Duodenal mucosa (tissue), 2 donors: ENCODE measurements at regions not wholly inside any gene's neighbourhood (a gene's known extent, or its start where the extent isn't known, plus 50 kb on each side); places are given as distances from the start of the nearest gene placed in this dataset.
"Not testable (repeated sequence)": the region's sequence is repeated elsewhere in the genome, so short reads cannot be mapped to it uniquely, and the experiment has no call there.

Experiments used
- H3K27ac ChIP-seq: one replicate; pipeline ENCODE4 v1.7.0; 2013; ENCODE audit warnings: low read depth, low read length
- H3K27me3 ChIP-seq, 2 donors: one replicate each; pipeline ENCODE4 v1.7.0; 2013; ENCODE audit warnings: low read length in 2 of 2, control low read depth in 1 of 2; ENCODE audit not compliant: insufficient read depth in 2 of 2, control insufficient read depth in 1 of 2
- H3K36me3 ChIP-seq, 2 donors: one replicate each; pipeline ENCODE4 v1.7.0; 2013; ENCODE audit warnings: low read length in 2 of 2, control low read depth in 1 of 2; ENCODE audit not compliant: insufficient read depth in 2 of 2, control insufficient read depth in 1 of 2
- H3K4me1 ChIP-seq, 2 donors: one replicate each; pipeline ENCODE4 v1.7.0; 2013; ENCODE audit warnings: low read length in 2 of 2, control low read depth in 1 of 2; ENCODE audit not compliant: insufficient read depth in 2 of 2, control insufficient read depth in 1 of 2
- H3K4me3 ChIP-seq, 2 donors: one replicate each; pipeline ENCODE4 v1.7.0; 2013; ENCODE audit warnings: low read length in 2 of 2, low read depth in 1 of 2
- H3K9ac ChIP-seq, 2 donors: one replicate each; pipeline ENCODE4 v1.7.0; 2013; ENCODE audit warnings: low read length in 2 of 2, low read depth in 1 of 2
- H3K9me3 ChIP-seq, 2 donors: one replicate each; pipeline ENCODE4 v1.7.0; 2013; ENCODE audit warnings: low read length in 2 of 2, control low read depth in 1 of 2; ENCODE audit not compliant: control insufficient read depth in 1 of 2

DNA sequence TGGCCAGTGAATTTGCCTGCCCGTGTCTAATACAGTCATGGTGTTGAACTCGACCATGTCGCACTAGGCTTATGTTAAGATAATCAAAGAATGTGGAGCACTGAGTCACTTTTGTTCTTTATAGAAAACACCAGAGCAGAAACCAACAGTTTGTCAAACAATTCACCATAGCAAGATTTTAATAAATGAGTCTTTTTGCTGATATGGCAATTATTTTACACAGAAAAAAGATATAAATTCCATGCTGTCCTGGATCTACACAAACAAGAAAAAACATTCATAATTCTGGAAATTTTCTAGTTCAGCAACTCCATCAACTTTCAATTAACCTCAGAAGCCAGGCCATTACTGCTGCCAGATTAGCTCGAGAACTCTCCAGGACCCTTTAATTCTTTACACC, 208.9 kb downstream of the ZNF608 start:
- Histone ChIP-seq H3K9ac (no peak overlapping the region), H3K4me1 (no peaks in the 10 kb centered on the region), H3K36me3 (no peaks in the 10 kb centered on the region), H3K4me3 (no peak overlapping the region), H3K27ac (no peak overlapping the region), H3K9me3 (no peaks in the 10 kb centered on the region), H3K27me3 (no peaks in the 10 kb centered on the region)

DNA sequence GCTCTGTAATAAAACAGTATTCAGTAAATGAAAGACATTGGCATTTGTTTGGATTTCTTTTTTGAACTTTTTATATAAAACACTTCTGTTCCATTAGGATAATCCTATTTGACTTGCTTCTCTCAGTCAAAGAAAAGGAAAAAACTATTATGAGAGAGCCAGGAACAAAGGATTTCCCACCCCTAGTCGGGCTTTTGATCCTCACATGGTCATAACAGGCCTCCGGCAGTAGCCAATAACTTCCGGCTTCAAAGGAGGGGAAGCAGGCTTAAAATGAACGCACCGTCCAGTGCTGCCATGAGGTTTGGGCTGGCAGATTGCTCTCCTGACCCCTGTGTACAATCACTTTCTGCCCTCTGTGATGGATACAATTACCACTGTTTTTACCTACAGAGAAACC, 209.3 kb downstream of the ZNF608 start:
- H3K27ac ChIP-seq, result no peak overlapping the region

DNA sequence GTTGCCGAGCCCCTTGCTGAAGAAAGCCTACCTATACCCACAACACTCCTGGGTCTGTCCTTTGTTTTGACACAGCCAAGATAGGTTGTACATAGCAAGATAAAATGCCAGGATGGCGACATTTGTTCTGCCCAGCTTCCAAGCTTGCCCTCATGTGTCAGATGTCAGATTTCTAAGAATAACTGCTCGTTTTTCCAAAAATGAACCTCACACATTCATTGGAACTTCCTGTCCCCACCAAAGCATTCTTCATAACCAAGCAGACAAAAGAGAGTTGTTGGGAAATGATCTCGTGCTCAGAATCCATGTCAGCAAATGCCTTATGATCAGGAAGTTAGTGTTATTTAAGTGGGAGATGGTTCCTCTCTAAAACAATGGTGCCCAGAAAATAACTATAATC, 210.1 kb downstream of the ZNF608 start:
- no peaks in the 10 kb centered on the region for H3K4me1 ChIP-seq
- H3K9ac ChIP-seq, result no peak overlapping the region
- H3K4me3 ChIP-seq, result no peak overlapping the region
- H3K36me3 ChIP-seq, result no peaks in the 10 kb centered on the region
- H3K9me3 ChIP-seq, result no peaks in the 10 kb centered on the region
- H3K27me3 ChIP-seq, result no peaks in the 10 kb centered on the region
- H3K27ac ChIP-seq, result no peak overlapping the region

More for the DNA sequence above, 209.3 kb downstream of the ZNF608 start:
- Histone ChIP-seq H3K4me3 (no peak overlapping the region), H3K9ac (no peak overlapping the region), H3K27me3 (no peaks in the 10 kb centered on the region), H3K4me1 (no peaks in the 10 kb centered on the region), H3K9me3 (no peaks in the 10 kb centered on the region), H3K36me3 (no peaks in the 10 kb centered on the region)

DNA sequence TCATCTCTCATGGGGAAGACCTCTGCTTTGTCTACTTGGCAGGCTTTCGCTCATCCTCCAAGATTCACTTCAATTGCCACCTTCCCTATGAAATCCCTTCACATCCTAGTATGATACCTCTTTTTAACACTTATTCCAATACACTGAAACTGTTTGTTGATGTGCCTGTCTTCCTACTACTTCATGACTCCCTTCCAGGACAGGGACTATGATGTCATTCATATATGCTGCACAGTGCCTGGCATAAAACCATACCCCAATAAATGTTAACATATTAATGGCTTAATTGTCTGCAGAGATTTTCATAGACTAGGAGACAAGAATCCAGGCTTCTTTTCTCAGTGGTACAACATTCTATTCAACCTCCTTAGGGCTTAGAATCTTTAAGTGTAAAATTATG, 215.5 kb downstream of the ZNF608 start:
- H3K27ac ChIP-seq, result no peak overlapping the region

DNA sequence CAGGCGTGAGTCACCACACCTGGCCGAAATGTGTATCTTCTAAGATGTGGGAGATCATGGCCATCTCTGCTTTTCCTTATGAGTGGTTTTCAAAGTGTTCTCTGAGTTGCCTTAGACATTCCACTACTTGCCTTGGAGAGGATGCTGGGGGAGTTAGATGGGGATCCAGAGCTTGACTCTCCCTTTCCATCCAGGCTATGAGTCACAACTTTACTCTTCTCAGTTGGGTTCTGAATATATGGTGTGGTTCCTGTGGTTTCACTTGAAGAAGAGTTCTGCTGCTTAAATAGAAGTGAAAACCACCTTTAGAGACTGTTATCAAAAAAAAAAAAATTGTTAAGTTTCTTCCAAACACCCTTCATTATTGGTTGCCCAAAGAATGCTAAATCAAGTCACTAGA, 217.6 kb downstream of the ZNF608 start:
- no peak overlapping the region for H3K9ac ChIP-seq
- no peak overlapping the region for H3K4me3 ChIP-seq
- no peak overlapping the region for H3K27ac ChIP-seq
- H3K27me3 ChIP-seq, result no peaks in the 10 kb centered on the region
- H3K9me3 ChIP-seq, result no peaks in the 10 kb centered on the region
- no peaks in the 10 kb centered on the region for H3K36me3 ChIP-seq
- peaks cover 0 to 11% of the 10 kb centered on the region in 2 donors for H3K4me1 ChIP-seq

More for the DNA sequence above, 215.5 kb downstream of the ZNF608 start:
- Histone ChIP-seq H3K4me3 (no peak overlapping the region), H3K36me3 (no peaks in the 10 kb centered on the region), H3K27me3 (no peaks in the 10 kb centered on the region), H3K4me1 (peaks cover 0 to 6% of the 10 kb centered on the region in 2 donors), H3K9me3 (no peaks in the 10 kb centered on the region), H3K9ac (no peak overlapping the region)

DNA sequence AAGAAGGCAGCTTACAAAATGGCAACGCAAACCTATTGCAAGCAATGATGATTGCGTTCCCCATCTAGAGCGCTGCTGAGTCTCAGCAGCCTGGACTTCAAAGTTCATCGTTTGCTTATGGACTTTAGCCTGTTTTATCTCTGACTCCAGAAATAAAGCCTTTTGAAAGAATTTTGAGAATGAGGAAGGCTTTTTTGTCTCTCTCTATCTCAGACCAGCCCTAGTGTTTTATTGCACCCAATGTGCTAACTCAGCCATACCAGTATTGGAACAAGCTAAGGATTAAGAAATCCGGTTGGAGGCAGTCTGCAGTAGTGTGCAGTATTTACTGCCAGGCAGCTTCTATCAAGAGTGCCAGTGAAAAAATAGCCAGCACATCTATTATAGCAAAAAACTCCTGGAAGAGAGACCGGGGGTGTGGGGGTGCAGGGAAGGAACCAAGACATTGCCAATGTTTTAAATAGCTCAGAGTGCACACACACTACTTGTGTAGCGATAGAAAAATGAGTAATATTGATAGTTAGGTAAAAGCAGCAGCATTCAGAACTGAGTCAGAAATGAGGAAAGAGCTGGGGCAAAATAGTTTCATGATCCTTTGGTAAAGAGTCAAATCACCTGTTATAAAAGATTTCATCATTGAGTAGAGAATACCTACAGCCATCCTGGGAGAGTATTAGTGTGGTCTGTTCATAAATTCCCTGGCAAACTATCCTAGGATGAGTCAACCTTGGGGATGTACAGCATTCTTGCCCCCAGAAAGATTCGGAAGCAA, 219.0 kb downstream of the ZNF608 start:
- H3K4me1 ChIP-seq, result peaks cover 6 to 11% of the 10 kb centered on the region in 2 donors
- no peak overlapping the region for H3K9ac ChIP-seq
- no peak overlapping the region for H3K27ac ChIP-seq
- H3K4me3 ChIP-seq, result no peak overlapping the region
- H3K9me3 ChIP-seq, result no peaks in the 10 kb centered on the region
- H3K36me3 ChIP-seq, result no peaks in the 10 kb centered on the region
- H3K27me3 ChIP-seq, result no peaks in the 10 kb centered on the region

DNA sequence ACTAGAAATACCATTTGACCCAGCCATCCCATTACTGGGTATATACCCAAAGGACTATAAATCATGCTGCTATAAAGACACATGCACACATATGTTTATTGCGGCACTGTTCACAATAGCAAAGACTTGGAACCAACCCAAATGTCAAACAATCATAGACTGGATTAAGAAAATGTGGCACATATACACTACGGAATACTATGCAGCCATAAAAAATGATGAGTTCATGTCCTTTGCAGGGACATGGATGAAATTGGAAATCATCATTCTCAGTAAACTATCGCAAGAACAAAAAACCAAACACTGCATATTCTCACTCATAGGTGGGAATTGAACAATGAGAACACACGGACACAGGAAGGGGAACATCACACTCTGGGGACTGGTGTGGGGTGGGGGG, 220.4 kb downstream of the ZNF608 start:
- H3K36me3 ChIP-seq, H3K9ac ChIP-seq: not testable (repeated sequence)

DNA sequence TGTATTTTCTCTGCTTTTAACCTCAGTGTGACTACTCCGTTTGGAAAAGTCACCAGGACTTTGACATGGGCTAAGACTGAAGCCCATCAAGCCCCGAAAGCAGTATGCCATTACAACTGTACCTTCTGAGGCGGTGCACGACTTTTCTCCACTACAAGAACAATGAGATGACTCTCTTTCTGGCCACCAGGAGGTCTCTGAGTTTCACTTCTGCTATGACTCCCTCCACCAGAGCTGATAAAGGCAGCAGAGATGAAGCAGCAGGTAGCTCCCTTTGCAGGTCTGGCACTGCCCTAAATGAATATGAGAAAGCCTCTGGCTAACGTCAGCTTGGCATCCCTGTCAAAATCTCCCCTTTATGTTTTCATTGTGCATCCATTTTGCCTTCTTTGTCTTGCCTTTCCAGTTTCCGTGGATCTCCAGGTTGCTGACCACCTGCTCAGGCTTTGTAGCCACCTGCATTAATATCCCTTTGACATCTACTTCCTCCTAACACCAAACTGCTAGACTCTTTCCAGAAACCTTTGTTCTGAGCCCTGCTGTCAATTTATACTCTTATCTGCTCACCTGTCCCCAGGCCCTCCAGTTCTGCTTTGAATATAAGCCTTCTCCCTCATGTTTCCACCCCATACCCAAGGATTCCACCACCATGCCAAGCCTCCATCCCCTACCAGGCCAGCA, 221.7 kb downstream of the ZNF608 start:
- no peaks in the 10 kb centered on the region for H3K36me3 ChIP-seq
- peaks cover 6 to 11% of the 10 kb centered on the region in 2 donors for H3K4me1 ChIP-seq
- no peak overlapping the region for H3K9ac ChIP-seq
- H3K27ac ChIP-seq, result no peak overlapping the region
- H3K4me3 ChIP-seq, result no peak overlapping the region
- H3K27me3 ChIP-seq, result no peaks in the 10 kb centered on the region
- no peaks in the 10 kb centered on the region for H3K9me3 ChIP-seq

More for the DNA sequence above, 220.4 kb downstream of the ZNF608 start:
- not testable (repeated sequence) for H3K27ac ChIP-seq, H3K9me3 ChIP-seq, H3K4me3 ChIP-seq, H3K27me3 ChIP-seq
- H3K4me1 ChIP-seq, result peaks cover 6 to 11% of the 10 kb centered on the region in 2 donors

DNA sequence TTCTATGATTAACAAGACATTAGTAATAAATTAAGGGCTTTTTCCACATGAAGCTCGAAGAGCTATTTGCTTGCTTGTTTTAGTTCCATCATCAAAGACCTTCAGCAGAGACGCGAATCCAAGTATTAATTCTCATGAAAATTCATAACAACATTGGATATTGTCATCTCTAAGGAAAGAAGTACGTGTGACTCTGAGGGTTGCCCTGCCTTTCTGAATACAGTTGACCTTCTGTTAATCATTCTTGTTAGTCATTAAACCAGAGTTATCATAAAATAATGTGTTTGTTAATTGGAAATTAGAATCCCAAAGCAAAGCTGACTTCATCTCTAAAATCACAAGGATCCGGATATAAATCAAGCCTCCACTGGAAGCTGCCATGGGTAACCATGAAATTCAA, 222.5 kb downstream of the ZNF608 start:
- H3K36me3 ChIP-seq, result no peaks in the 10 kb centered on the region
- H3K4me1 ChIP-seq, result peaks cover 6 to 11% of the 10 kb centered on the region in 2 donors
- H3K4me3 ChIP-seq, result no peak overlapping the region
- no peak overlapping the region for H3K9ac ChIP-seq
- no peaks in the 10 kb centered on the region for H3K27me3 ChIP-seq
- H3K9me3 ChIP-seq, result no peaks in the 10 kb centered on the region
- H3K27ac ChIP-seq, result no peak overlapping the region

DNA sequence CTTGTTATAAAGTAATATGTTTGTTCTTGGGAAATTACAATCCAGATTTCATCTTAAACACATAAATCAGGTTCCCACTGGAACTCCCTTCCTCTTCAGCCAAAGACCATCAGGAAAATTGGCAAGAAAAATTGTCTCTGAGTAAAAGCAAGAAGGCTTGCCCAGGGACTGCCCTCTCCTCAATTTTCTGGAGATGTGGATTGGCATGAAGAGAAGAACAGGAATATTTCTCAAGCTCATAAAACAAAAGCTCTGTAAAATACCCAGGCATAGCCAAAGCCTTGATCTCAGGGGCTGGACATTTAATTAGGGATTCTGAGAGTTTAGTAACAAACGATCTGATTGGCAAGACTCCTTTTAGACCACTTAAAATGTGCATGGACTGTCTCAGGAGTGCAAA, 223.4 kb downstream of the ZNF608 start:
- Histone ChIP-seq H3K27me3 (no peaks in the 10 kb centered on the region), H3K27ac (no peak overlapping the region), H3K4me3 (no peak overlapping the region), H3K9ac (no peak overlapping the region), H3K4me1 (peaks cover 6 to 10% of the 10 kb centered on the region in 2 donors), H3K9me3 (no peaks in the 10 kb centered on the region), H3K36me3 (no peaks in the 10 kb centered on the region)
